Thoracic aorta (tissue), 2 donors: ENCODE measurements at regions not wholly inside any gene's neighbourhood (a gene's known extent, or its start where the extent isn't known, plus 50 kb on each side); places are given as distances from the start of the nearest gene placed in this dataset.

ENCODE experiments used
- ATAC-seq: fragments of 150-250 bp; one replicate; pipeline ENCODE4 v1.8.0; 2017; ENCODE audit warnings: low read depth; ENCODE audit not compliant: insufficient number of reproducible peaks, low FRiP score
- DNase-seq: peaks from one replicate; pipeline ENCODE4 v3.0.0-alpha.2; 2020; ENCODE audit warnings: low spot score
- H3K27ac ChIP-seq, 2 donors: fragments of 200-600 bp; sonication (generic); 1 replicate in 1 of 2; 2 replicates in 1 of 2; pipeline ENCODE4 v1.5.1; 2016; ENCODE audit warnings: mild to moderate bottlenecking in 2 of 2, moderate library complexity in 2 of 2
- H3K27me3 ChIP-seq: fragments of 200-600 bp; sonication (generic); replicated peaks from 2 replicates; pipeline ENCODE4 v1.6.0; 2016; ENCODE audit warnings: mild to moderate bottlenecking; ENCODE audit not compliant: insufficient read depth
- H3K36me3 ChIP-seq: fragments of 200-600 bp; sonication (generic); one replicate; pipeline ENCODE4 v1.5.1; 2016
- H3K4me1 ChIP-seq, 2 donors: fragments of 200-600 bp; sonication (generic); 1 replicate in 1 of 2; 2 replicates in 1 of 2; pipeline versions ENCODE4 v1.5.1 to v1.6.0; 2016; ENCODE audit warnings: low read depth in 2 of 2, mild to moderate bottlenecking in 1 of 2; ENCODE audit not compliant: control insufficient read depth in 1 of 2
- H3K4me3 ChIP-seq: fragments of 200-600 bp; sonication (generic); 2 replicates; pipeline ENCODE4 v1.5.1; 2016; ENCODE audit warnings: mild to moderate bottlenecking
- H3K9me3 ChIP-seq: fragments of 200-600 bp; sonication (generic); 2 replicates; pipeline ENCODE4 v1.5.1; 2016
- CTCF ChIP-seq: fragments of 200-600 bp; sonication (generic); IDR thresholded peaks from one replicate; pipeline ENCODE4 v1.5.1; 2019; ENCODE audit warnings: antibody characterized with exemption

GRCh38 chr13:99911965-99912566 is 59.5 kb downstream of the ZIC5 start:
- no peak for DNase-seq
- TF ChIP-seq CTCF = no peak
- H3K27me3 ChIP-seq = peaks cover 6% of the 10 kb centered on the region
- H3K27ac ChIP-seq = no peak overlapping the region
- H3K36me3 ChIP-seq = no peaks in the 10 kb centered on the region
- ATAC-seq = no peak
- no peak overlapping the region for H3K4me3 ChIP-seq
- H3K4me1 ChIP-seq = no peaks in the 10 kb centered on the region
- H3K9me3 ChIP-seq = no peaks in the 10 kb centered on the region

- no peak for DNase-seq
- TF ChIP-seq CTCF = no peak
- H3K36me3 ChIP-seq = no peaks in the 10 kb centered on the region
Measured at GRCh38 chr13:99911069-99911964, 60.2 kb downstream of the ZIC5 start.

GRCh38 chr13:99909836-99910619 is 61.5 kb downstream of the ZIC5 start:
- Histone ChIP-seq H3K36me3 (no peaks in the 10 kb centered on the region), H3K27me3 (peaks cover 10% of the 10 kb centered on the region), H3K4me3 (no peak overlapping the region), H3K9me3 (no peaks in the 10 kb centered on the region), H3K27ac (no peak overlapping the region), H3K4me1 (no peaks in the 10 kb centered on the region)
- TF ChIP-seq CTCF = no peak
- ATAC-seq (no peak), DNase-seq (no peak)

More at GRCh38 chr13:99911069-99911964, 60.2 kb downstream of the ZIC5 start:
- Histone ChIP-seq H3K4me3 (no peak overlapping the region), H3K4me1 (no peaks in the 10 kb centered on the region), H3K27me3 (peaks cover 10% of the 10 kb centered on the region), H3K9me3 (no peaks in the 10 kb centered on the region), H3K27ac (no peak overlapping the region)
- ATAC-seq = no peak

- no peak for TF ChIP-seq CTCF
- ATAC-seq (no peak), DNase-seq (no peak)
- Histone ChIP-seq H3K27me3 (peaks cover 10% of the 10 kb centered on the region), H3K4me1 (no peaks in the 10 kb centered on the region), H3K36me3 (no peaks in the 10 kb centered on the region), H3K4me3 (no peak overlapping the region), H3K9me3 (no peaks in the 10 kb centered on the region), H3K27ac (no peak overlapping the region)
Measured at GRCh38 chr13:99909097-99909835, 62.3 kb downstream of the ZIC5 start.
